UCSD-AML1 (cell line): ENCODE measurements at regions not wholly inside any gene's neighbourhood (a gene's known extent, or its start where the extent isn't known, plus 50 kb on each side); places are given as distances from the start of the nearest gene placed in this dataset.

Source experiments
- DNase-seq: peaks from one replicate; lab custom pipeline; 2025; ENCODE audit not compliant: unreplicated experiment; lab: John Stamatoyannopoulos, UW

- DNase-seq, result no peak
Measured at GRCh38 chr18:60754413-60755009, 381.9 kb upstream of the MC4R start.

DNA sequence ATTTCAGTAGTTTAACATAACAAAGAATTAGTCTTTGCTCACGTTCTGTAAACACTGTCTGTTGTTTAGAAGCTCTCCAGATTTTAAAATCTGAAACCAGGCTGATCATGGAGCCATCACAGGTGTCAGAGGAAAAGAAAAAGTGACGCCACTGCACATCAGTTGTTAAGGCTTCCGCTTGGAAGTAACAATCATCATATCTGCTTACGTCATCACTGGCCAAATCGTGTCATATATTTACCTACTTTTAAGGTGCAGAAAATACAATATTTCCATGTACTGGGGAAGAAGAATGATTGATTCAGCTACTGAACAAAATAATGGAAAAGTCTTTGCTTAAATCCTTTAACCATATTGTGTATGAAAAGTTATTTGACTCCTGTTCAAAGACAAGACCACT is 382.6 kb upstream of the MC4R start:
- DNase-seq, result no peak

GRCh38 chr18:60775978-60776377 is 403.4 kb upstream of the MC4R start:
- no peak for DNase-seq

DNA sequence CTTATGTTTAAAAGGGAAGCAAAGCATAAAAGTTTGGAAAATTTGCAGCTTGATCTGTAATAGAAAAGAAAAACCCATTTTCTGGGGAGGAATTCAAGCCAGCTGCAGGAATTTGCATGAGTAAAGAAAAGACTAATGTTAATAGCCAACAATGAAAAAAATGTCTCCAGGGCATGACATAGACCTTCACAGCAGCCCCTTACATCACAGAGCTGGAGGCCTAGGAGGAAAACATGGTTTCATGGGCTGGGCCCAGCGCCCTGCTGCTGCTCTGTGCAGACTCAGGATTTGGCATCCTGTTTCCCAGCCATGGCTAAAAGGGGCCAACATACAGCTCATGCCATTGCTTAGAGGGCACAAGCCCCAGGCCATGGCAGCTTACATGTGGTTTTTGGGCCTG is 411.6 kb upstream of the MC4R start:
- DNase-seq, result no peak

DNA sequence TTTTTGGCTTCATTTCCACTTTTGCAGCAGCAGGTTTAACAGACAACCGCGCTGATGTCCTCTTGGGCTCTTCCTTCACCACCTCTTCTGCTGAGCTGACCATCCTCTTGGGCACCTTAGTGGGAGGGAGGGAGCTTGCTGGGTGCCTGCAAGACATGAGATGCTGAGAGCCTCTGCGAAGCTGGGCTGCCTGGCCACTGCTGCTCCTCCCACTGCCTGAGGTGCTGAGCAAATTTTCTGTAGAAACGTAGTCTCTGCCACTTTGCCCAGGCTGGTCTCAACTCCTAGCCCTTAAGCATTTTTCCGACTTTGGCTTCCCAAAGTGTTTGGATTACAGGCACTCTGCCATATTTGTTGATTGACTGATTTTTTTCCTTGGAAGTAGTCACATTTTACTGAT is 422.2 kb upstream of the MC4R start:
- DNase-seq, result no peak

- DNase-seq, result no peak
Measured at GRCh38 chr18:60804415-60804814, 431.8 kb upstream of the MC4R start.

- no peak for DNase-seq
Measured at GRCh38 chr18:60809937-60810336, 437.4 kb upstream of the MC4R start.

DNA sequence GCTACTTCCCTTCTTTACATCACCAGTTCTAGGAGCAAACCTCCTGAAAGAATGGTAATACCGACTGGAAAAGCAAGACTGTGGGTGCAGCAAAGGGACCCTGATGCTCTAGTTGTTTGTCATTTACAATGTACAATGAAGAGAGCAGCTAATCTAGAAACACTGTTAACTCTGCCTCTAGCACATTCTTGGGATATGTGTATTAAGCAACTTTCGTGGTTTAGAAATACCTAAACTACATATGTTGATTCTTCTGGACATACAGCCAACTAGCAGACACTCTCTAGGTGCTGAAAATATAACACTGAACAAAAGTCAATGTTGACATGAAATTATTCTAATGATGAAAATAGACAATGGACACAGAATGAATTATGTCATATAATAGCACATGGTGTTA is 440.3 kb upstream of the MC4R start:
- DNase-seq, result no peak

GRCh38 chr18:60826346-60826745 is 453.8 kb upstream of the MC4R start:
- no peak for DNase-seq

GRCh38 chr18:60831971-60832370 is 459.4 kb upstream of the MC4R start:
- DNase-seq, result no peak

DNA sequence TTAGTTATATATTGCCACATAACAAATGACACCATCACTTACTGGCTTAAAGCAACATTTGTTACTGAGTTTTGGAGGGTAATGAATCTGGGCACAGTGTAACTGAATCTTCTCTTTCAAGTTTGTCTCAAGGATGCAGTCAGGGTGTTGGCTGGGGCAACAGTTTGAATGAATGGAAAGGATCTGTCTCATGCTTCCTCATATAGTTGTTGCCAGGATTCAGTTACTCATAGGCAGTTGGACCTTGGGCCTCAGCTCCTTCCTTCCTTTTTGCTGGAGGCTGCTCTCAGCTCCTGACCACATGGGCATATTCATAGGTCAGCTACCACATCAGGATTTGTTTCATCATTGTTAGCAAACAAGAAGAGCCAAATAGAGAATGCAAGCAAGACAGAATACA is 466.1 kb upstream of the MC4R start:
- DNase-seq, result no peak

DNA sequence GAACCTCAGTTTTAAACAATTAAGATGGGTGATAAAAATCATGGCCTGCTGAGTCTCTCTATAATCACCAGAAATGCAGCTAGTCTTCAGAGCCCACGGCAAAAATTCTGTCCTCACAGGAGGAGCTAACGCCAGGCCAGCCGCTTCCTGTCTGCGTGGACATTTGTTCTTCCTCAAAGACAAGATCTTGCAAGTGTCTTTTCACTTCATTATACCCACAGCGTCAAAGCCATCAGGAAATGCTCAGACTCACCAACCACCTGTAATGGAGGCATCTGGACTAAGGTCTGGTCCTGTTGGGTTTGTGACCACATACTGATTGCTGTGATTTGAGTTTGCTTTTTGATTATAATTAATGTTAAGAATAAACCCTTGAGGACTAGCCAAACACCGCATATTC is 473.8 kb upstream of the MC4R start:
- no peak for DNase-seq

DNA sequence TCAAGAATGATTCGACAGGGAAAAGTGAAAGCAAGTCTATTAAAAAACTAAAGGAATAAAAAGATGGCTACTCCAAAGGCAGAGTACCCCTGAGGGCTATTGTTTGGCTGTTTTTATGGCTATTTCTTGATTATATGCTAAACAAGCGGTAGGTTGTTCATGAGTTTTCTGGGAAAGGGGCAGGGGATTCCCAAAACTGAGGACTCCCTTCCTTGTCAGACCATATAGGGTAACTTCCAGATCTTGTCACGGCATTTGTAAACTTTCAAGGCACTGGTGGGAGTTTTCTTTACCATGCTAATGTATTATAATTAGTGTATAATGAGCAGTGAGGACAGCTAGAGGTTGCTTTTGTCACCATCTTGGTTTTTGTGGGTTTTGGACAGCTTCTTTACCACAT is 474.9 kb upstream of the MC4R start:
- no peak for DNase-seq

DNA sequence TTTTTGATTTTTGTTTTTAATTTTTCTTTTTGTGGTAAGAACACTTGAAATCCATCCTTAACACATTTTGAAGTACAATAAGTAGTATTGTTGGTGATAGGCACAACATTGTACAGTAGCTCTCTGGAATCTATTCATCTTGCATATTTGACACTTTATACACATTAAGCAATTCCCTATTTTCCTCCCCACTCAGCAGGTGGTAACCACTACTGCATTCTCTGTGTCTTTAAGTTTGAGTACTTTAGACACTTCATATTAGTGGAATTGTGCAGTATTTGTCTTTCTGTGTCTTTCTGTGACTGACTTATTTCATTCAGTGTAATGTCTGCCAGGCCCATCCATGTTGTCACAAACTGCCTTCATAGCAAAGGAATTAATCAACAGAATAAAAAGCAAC is 471.7 kb upstream of the CDH20 start:
- no peak for DNase-seq

DNA sequence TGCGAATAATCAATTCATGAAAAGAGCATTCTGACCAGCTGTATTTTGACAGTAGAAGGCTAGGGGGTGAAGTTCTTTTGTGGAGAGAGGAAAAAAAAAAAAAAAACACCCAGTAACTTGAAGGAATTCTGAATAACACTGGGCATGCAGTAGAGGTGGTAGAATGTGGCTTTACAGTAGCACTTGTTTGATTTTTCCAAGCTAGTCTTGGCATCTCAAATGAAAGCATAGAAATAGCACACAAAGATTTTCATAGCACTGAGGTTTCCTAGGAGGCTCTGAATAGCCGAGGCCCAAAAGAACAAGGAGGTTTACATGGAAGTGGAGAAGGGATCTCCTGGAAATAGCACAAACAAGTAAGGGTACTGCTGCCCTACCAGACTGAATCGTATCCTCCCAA is 470.2 kb upstream of the CDH20 start:
- DNase-seq, result no peak

- DNase-seq, result no peak
Measured at GRCh38 chr18:60865801-60866200, 467.4 kb upstream of the CDH20 start.

GRCh38 chr18:60870261-60871153 is 462.7 kb upstream of the CDH20 start:
- DNase-seq, result no peak

DNA sequence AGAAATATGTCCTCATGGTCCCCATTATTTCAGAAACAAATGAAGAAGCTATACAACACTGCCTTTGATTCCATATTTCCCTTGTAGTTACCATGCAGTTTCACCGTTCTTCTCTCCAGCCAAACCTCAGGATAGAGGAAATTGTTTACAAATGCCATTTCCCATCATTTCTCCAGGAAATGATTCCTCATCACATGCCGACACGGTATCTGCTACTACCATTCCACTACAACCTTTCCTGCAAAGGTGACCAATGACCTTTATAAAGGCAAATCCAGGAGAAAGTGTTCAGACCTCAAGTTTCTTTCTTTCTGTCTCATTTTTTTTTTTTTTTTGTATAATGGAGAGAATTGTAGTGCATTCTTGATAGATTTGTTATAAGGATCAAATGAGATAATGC is 460.8 kb upstream of the CDH20 start:
- DNase-seq, result no peak

DNA sequence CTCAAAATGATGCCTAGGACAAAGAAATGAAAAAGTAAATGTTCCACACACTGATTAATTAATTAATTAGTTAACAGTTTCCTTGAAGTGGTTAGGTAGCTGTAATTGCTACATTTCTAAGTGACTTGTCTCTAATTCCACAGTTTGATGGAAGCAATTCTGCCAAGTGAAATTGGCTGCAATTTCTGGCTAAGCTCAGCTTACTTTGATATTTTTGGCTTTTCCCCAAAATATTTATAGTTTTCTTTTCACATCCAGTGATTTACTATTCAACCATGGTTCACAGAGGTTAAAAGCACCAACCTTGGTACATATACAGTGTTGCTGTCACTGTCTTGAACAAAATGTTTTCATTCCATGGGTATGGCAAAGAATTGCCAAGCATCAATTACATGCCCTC is 459.5 kb upstream of the CDH20 start:
- no peak for DNase-seq

DNA sequence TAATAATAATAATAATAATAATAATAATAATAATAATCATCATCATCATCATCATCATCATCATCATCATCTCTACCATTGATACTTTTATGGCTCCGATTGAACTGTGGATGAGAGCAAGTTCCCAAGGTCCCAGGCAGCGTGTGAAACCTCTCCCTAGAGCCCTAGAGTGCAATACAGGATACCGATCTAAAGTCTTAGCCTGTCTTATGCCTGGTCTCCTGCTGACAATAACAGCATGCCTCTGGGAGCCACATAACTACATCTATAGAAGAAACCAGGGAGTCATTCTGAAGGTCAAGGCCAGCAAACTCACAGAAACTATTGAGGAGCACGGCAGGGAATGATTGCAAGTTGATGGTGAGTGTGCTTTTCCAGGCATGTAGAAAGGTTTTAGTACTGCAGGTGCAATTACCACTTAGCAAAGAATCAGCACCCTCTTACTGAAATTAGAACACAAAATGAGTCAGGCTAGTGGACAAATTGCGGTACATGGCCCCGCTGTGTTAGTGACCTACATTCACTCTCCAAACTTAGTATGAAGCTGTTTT is 457.2 kb upstream of the CDH20 start:
- no peak for DNase-seq

DNA sequence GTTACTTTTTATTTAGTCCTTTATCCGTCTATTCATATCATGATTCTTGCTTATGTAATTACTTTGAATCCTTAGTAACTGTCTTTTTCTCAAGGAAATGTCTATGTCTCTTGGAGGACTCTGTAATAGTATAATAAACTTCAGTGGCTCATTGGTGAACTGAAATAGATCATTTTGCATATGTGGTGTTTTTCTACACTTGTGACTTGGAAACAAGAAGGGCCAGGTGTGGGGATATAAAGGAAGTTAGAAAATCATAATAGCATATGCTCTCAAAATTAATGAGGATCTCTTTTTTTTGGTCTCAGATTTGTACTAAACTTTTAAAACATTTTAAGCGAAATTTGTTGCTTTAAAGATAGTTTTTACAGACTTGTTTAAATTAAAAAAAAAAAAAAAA is 453.0 kb upstream of the CDH20 start:
- DNase-seq, result no peak

DNA sequence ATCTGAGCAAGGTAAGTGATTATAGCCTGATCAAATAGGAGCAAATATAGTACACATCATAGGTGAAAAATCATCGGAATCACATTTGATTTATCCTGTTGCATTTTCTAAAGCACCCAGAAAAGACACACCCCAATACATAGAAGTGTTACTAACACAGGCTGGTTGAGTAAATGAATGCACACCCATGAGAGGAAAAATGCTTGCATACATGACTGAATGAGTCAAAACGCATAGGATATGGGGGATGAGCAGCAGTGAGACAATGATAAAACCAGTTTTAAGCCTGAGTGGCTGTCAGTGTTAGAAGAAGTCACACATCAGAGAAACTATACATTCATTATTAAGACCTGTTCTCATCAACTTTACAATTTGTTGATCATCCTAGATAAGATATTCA is 449.6 kb upstream of the CDH20 start:
- no peak for DNase-seq
